Endothelial cell (in vitro differentiated cells): ENCODE measurements at regions not wholly inside any gene's neighbourhood (a gene's known extent, or its start where the extent isn't known, plus 50 kb on each side); places are given as distances from the start of the nearest gene placed in this dataset.

Experiments used
- DNase-seq: peaks from one replicate; pipeline ENCODE4 v3.0.0; 2021; ENCODE audit warnings: low spot score
- H3K27ac Mint-ChIP-seq: one replicate; pipeline ENCODE4 v1.8.0; 2021; ENCODE audit warnings: mixed read lengths, inconsistent platforms; ENCODE audit not compliant: unreplicated experiment
- H3K27me3 Mint-ChIP-seq: one replicate; pipeline ENCODE4 v1.8.0; 2021; ENCODE audit warnings: mild to moderate bottlenecking, moderate library complexity, mixed read lengths, inconsistent platforms; ENCODE audit not compliant: unreplicated experiment
- H3K36me3 Mint-ChIP-seq: one replicate; pipeline ENCODE4 v1.8.0; 2021; ENCODE audit warnings: mild to moderate bottlenecking, low read depth, mixed read lengths, inconsistent platforms; ENCODE audit not compliant: unreplicated experiment
- H3K4me1 Mint-ChIP-seq: one replicate; pipeline ENCODE4 v1.8.0; 2021; ENCODE audit warnings: mild to moderate bottlenecking, mixed read lengths, inconsistent platforms; ENCODE audit not compliant: unreplicated experiment
- H3K4me3 Mint-ChIP-seq: one replicate; pipeline ENCODE4 v1.8.0; 2021; ENCODE audit warnings: mild to moderate bottlenecking, mixed read lengths, inconsistent platforms; ENCODE audit not compliant: unreplicated experiment
- H3K9me3 Mint-ChIP-seq: one replicate; pipeline ENCODE4 v1.8.0; 2021; ENCODE audit warnings: mixed read lengths, inconsistent platforms; ENCODE audit not compliant: unreplicated experiment
- TF ChIP-seq, protein P1 (sequence below): fragments of 200-600 bp; sonication (generic); IDR thresholded peaks from one replicate; pipeline ENCODE4 v1.5.0; 2021; ENCODE audit warnings: antibody characterized with exemption; ENCODE audit not compliant: unreplicated experiment

- no peak for DNase-seq
- Mint-ChIP-seq H3K27ac (no peak overlapping the region), H3K4me1 (no peaks in the 10 kb centered on the region), H3K4me3 (no peak overlapping the region), H3K27me3 (no peaks in the 10 kb centered on the region), H3K36me3 (no peaks in the 10 kb centered on the region), H3K9me3 (no peaks in the 10 kb centered on the region)
- TF ChIP-seq, protein P1, sequence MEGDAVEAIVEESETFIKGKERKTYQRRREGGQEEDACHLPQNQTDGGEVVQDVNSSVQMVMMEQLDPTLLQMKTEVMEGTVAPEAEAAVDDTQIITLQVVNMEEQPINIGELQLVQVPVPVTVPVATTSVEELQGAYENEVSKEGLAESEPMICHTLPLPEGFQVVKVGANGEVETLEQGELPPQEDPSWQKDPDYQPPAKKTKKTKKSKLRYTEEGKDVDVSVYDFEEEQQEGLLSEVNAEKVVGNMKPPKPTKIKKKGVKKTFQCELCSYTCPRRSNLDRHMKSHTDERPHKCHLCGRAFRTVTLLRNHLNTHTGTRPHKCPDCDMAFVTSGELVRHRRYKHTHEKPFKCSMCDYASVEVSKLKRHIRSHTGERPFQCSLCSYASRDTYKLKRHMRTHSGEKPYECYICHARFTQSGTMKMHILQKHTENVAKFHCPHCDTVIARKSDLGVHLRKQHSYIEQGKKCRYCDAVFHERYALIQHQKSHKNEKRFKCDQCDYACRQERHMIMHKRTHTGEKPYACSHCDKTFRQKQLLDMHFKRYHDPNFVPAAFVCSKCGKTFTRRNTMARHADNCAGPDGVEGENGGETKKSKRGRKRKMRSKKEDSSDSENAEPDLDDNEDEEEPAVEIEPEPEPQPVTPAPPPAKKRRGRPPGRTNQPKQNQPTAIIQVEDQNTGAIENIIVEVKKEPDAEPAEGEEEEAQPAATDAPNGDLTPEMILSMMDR, result no peak
These were observed 884.3 kb upstream of the PCDH20 start for GRCh38 chr13:62299988-62300387.

DNA sequence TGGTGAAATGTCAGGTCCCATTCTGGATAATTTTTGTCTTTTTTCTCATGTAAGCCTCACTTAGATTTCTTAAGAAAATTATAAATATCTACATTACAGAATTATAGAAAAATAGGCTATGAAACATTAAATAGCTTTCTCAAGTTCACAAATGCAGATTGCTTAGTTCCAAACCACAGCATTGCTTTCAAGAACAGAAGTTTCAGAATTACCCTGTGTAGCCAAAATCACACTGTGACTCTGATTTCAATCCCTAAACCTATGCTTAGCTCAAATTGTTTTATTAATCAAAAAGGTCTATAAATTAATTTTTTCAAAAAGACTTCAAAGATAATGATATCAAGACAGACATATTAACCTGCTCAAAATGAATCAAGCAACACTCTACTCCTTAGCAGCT, 881.2 kb upstream of the PCDH20 start:
- Mint-ChIP-seq H3K4me3 (no peak overlapping the region), H3K27ac (no peak overlapping the region), H3K36me3 (no peaks in the 10 kb centered on the region), H3K9me3 (no peaks in the 10 kb centered on the region), H3K27me3 (no peaks in the 10 kb centered on the region), H3K4me1 (no peaks in the 10 kb centered on the region)
- TF ChIP-seq, protein P1, result no peak
- DNase-seq, result no peak

DNA sequence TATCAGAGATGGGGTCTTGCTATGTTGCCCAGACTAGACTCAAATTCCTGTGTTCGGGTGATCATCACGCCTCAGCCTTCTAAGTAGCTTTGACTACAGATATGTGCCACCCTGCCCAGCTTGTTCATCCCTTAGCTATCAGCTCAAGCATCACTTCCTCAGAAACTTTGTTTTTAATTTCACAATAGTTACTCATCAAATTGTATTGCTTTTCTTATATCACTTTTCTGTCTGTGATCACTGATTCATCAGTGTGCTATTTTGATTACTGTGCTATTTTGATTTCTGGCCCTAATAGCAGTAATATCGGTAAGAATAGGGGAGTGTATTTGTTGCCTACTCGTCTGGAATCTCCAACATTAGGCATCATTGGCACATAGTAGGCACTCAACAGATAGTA, 878.6 kb upstream of the PCDH20 start:
- Mint-ChIP-seq H3K36me3 (no peaks in the 10 kb centered on the region), H3K4me3 (no peak overlapping the region), H3K27ac (no peak overlapping the region), H3K4me1 (no peaks in the 10 kb centered on the region), H3K9me3 (no peaks in the 10 kb centered on the region), H3K27me3 (no peaks in the 10 kb centered on the region)
- TF ChIP-seq, protein P1, result no peak
- no peak for DNase-seq

- no peak for DNase-seq
- H3K27ac Mint-ChIP-seq, result no peak overlapping the region
- no peaks in the 10 kb centered on the region for H3K4me1 Mint-ChIP-seq
- no peak overlapping the region for H3K4me3 Mint-ChIP-seq
- no peaks in the 10 kb centered on the region for H3K9me3 Mint-ChIP-seq
- no peaks in the 10 kb centered on the region for H3K27me3 Mint-ChIP-seq
- TF ChIP-seq, protein P1, result no peak
- no peaks in the 10 kb centered on the region for H3K36me3 Mint-ChIP-seq
These were observed 877.2 kb upstream of the PCDH20 start for GRCh38 chr13:62292714-62293480.

- Mint-ChIP-seq H3K36me3 (no peaks in the 10 kb centered on the region), H3K4me1 (no peaks in the 10 kb centered on the region), H3K27me3 (no peaks in the 10 kb centered on the region), H3K4me3 (no peak overlapping the region), H3K9me3 (no peaks in the 10 kb centered on the region), H3K27ac (no peak overlapping the region)
- DNase-seq, result no peak
- TF ChIP-seq, protein P1, result no peak
These were observed 874.9 kb upstream of the PCDH20 start for GRCh38 chr13:62290542-62290941.
